ENCODE measurements at regions not wholly inside any gene's neighbourhood (a gene's known extent, or its start where the extent isn't known, plus 50 kb on each side); places are given as distances from the start of the nearest gene placed in this dataset.
"Not testable (repeated sequence)": the region's sequence is repeated elsewhere in the genome, so short reads cannot be mapped to it uniquely, and the experiment has no call there.

GRCh38 chr15:79615754-79616153, 183.6 kb downstream of the MINAR1 start:
- no peaks in the 10 kb centered on the region for H3K9me3 ChIP-seq (ENCODE audit: control extremely low read depth in 1 of 5, control insufficient read depth in 4 of 5, insufficient read depth in 2 of 5, low read depth in 1 of 5, low read length in 4 of 5)
- ChIA-PET POLR2A (no interaction called here), CTCF (no interaction called here)
- no peaks in the 10 kb centered on the region for H3K4me1 ChIP-seq (ENCODE audit: control extremely low read depth in 1 of 4, control insufficient read depth in 4 of 4, insufficient read depth in 4 of 4, low read length in 3 of 4)
- H3K27ac ChIP-seq (ENCODE audit: insufficient read depth in 1 of 2, low read depth in 1 of 2, low read length in 2 of 2, poor library complexity in 1 of 2, severe bottlenecking in 2 of 2), result no peak overlapping the region
- no peaks in the 10 kb centered on the region for H3K36me3 ChIP-seq (ENCODE audit: control insufficient read depth in 4 of 4, insufficient read depth in 4 of 4, low read length in 3 of 4)
- 100% methylated on average over 2 of the region's 4 CpGs for WGBS (ENCODE audit: insufficient coverage)
- no peak for DNase-seq
- peaks cover 0 to 6% (median 3%) of the 10 kb centered on the region in 5 experiments for H3K27me3 ChIP-seq (replicated peaks in 2 of 5; ENCODE audit: control insufficient read depth in 4 of 5, insufficient read depth in 5 of 5, low read length in 4 of 5)
- H3K4me3 ChIP-seq (ENCODE audit: control insufficient read depth in 1 of 7, extremely low read depth in 1 of 7, insufficient read depth in 4 of 7, low read depth in 2 of 7, low read length in 6 of 7), result no peak overlapping the region

GRCh38 chr15:79617071-79617470, 184.9 kb downstream of the MINAR1 start:
- Histone ChIP-seq H3K9me3 (ENCODE audit: control extremely low read depth in 1 of 5, control insufficient read depth in 4 of 5, insufficient read depth in 2 of 5, low read depth in 1 of 5, low read length in 4 of 5) (no peaks in the 10 kb centered on the region), H3K27me3 (replicated peaks in 2 of 5; ENCODE audit: control insufficient read depth in 4 of 5, insufficient read depth in 5 of 5, low read length in 4 of 5) (peaks cover 0 to 4% (median 3%) of the 10 kb centered on the region in 5 experiments), H3K36me3 (ENCODE audit: control insufficient read depth in 4 of 4, insufficient read depth in 4 of 4, low read length in 3 of 4) (no peaks in the 10 kb centered on the region), H3K4me1 (ENCODE audit: control extremely low read depth in 1 of 4, control insufficient read depth in 4 of 4, insufficient read depth in 4 of 4, low read length in 3 of 4) (no peaks in the 10 kb centered on the region), H3K4me3 (ENCODE audit: control insufficient read depth in 1 of 7, extremely low read depth in 1 of 7, insufficient read depth in 4 of 7, low read depth in 2 of 7, low read length in 6 of 7) (no peak overlapping the region), H3K27ac (ENCODE audit: insufficient read depth in 1 of 2, low read depth in 1 of 2, low read length in 2 of 2, poor library complexity in 1 of 2, severe bottlenecking in 2 of 2) (no peak overlapping the region)
- ChIA-PET POLR2A (no interaction called here), CTCF (interaction anchor here (1.1 kb wide), 1 partner anchor 21 kb away, joined by 4 read pairs; no protein-coding TSS in a partner anchor)
- no peak for DNase-seq

DNA sequence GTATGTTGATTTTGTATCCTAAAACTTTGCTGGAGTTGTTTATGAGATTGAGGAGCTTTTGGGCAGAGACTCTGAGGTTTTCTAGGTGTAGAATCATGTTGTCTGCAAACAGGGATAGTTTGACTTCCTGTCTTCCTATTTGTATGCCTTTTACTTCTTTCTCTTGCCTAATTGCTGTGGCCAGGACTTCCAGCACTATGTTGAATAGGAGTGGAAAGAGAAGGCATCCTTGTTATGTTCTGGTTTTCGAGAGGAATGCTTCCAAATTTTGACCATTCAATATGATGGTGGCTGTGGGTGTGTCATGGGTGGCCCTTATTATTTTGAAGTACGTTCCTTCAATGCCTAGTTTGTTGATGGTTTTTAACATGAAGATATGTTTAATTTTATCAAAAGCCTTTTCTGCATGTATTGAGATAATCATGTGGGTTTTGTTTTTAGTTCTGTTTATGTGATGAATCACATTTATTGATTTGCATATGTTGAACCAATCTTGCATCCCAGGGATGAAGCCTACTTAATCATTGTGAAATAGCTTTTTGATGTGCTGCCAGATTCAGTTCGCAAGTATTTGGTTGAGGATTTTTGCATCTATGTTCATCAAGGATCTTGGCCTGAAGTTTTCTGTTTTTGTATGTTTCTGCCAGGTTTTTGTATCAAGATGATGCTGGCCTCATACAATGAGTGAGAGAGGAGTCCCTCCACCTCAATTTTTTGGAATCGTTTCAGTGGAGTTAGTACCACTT, 188.1 kb downstream of the MINAR1 start:
- 100% methylated on average over 3 of the region's 4 CpGs for WGBS (ENCODE audit: insufficient coverage)
- H3K27ac ChIP-seq (ENCODE audit: insufficient read depth in 1 of 2, low read depth in 1 of 2, low read length in 2 of 2, poor library complexity in 1 of 2, severe bottlenecking in 2 of 2), result no peak overlapping the region
- POLR2A ChIA-PET, result no interaction called here
- no peak for DNase-seq
- no peak overlapping the region for H3K4me3 ChIP-seq (ENCODE audit: control insufficient read depth in 1 of 7, extremely low read depth in 1 of 7, insufficient read depth in 4 of 7, low read depth in 2 of 7, low read length in 6 of 7)
- no peaks in the 10 kb centered on the region for H3K36me3 ChIP-seq (ENCODE audit: control insufficient read depth in 4 of 4, insufficient read depth in 4 of 4, low read length in 3 of 4)
- peaks cover 0 to 1% (median 0%) of the 10 kb centered on the region in 5 experiments for H3K9me3 ChIP-seq (ENCODE audit: control extremely low read depth in 1 of 5, control insufficient read depth in 4 of 5, insufficient read depth in 2 of 5, low read depth in 1 of 5, low read length in 4 of 5)
- H3K27me3 ChIP-seq (replicated peaks in 2 of 5; ENCODE audit: control insufficient read depth in 4 of 5, insufficient read depth in 5 of 5, low read length in 4 of 5), result peaks cover 0 to 5% (median 0%) of the 10 kb centered on the region in 5 experiments
- H3K4me1 ChIP-seq (ENCODE audit: control extremely low read depth in 1 of 4, control insufficient read depth in 4 of 4, insufficient read depth in 4 of 4, low read length in 3 of 4), result no peaks in the 10 kb centered on the region
- CTCF ChIA-PET, result no interaction called here

GRCh38 chr15:79621805-79622204, 189.7 kb downstream of the MINAR1 start:
- DNase-seq; CTCF ChIA-PET; H3K4me1 ChIP-seq (ENCODE audit: control extremely low read depth in 1 of 4, control insufficient read depth in 4 of 4, insufficient read depth in 4 of 4, low read length in 3 of 4); H3K27me3 ChIP-seq (replicated peaks in 2 of 5; ENCODE audit: control insufficient read depth in 4 of 5, insufficient read depth in 5 of 5, low read length in 4 of 5); H3K27ac ChIP-seq (ENCODE audit: insufficient read depth in 1 of 2, low read depth in 1 of 2, low read length in 2 of 2, poor library complexity in 1 of 2, severe bottlenecking in 2 of 2); H3K4me3 ChIP-seq (ENCODE audit: control insufficient read depth in 1 of 7, extremely low read depth in 1 of 7, insufficient read depth in 4 of 7, low read depth in 2 of 7, low read length in 6 of 7); POLR2A ChIA-PET; H3K36me3 ChIP-seq (ENCODE audit: control insufficient read depth in 4 of 4, insufficient read depth in 4 of 4, low read length in 3 of 4); H3K9me3 ChIP-seq (ENCODE audit: control extremely low read depth in 1 of 5, control insufficient read depth in 4 of 5, insufficient read depth in 2 of 5, low read depth in 1 of 5, low read length in 4 of 5): not testable (repeated sequence)
- WGBS (ENCODE audit: insufficient coverage), result 83% methylated on average over 1 of the region's 3 CpGs

- ChIA-PET POLR2A (no interaction called here), CTCF (no interaction called here)
- WGBS (ENCODE audit: insufficient coverage), result 100% methylated on average over 1 of the region's 1 CpG
- H3K27me3 ChIP-seq (replicated peaks in 2 of 5; ENCODE audit: control insufficient read depth in 4 of 5, insufficient read depth in 5 of 5, low read length in 4 of 5), result peaks cover 0 to 3% (median 2%) of the 10 kb centered on the region in 5 experiments
- DNase-seq, result no peak
- no peak overlapping the region for H3K27ac ChIP-seq (ENCODE audit: insufficient read depth in 1 of 2, low read depth in 1 of 2, low read length in 2 of 2, poor library complexity in 1 of 2, severe bottlenecking in 2 of 2)
- no peaks in the 10 kb centered on the region for H3K36me3 ChIP-seq (ENCODE audit: control insufficient read depth in 4 of 4, insufficient read depth in 4 of 4, low read length in 3 of 4)
- no peaks in the 10 kb centered on the region for H3K4me1 ChIP-seq (ENCODE audit: control extremely low read depth in 1 of 4, control insufficient read depth in 4 of 4, insufficient read depth in 4 of 4, low read length in 3 of 4)
- peaks cover 0 to 5% (median 0%) of the 10 kb centered on the region in 5 experiments for H3K9me3 ChIP-seq (ENCODE audit: control extremely low read depth in 1 of 5, control insufficient read depth in 4 of 5, insufficient read depth in 2 of 5, low read depth in 1 of 5, low read length in 4 of 5)
- H3K4me3 ChIP-seq (ENCODE audit: control insufficient read depth in 1 of 7, extremely low read depth in 1 of 7, insufficient read depth in 4 of 7, low read depth in 2 of 7, low read length in 6 of 7), result no peak overlapping the region
Measured at GRCh38 chr15:79623488-79623887, 191.4 kb downstream of the MINAR1 start.

DNA sequence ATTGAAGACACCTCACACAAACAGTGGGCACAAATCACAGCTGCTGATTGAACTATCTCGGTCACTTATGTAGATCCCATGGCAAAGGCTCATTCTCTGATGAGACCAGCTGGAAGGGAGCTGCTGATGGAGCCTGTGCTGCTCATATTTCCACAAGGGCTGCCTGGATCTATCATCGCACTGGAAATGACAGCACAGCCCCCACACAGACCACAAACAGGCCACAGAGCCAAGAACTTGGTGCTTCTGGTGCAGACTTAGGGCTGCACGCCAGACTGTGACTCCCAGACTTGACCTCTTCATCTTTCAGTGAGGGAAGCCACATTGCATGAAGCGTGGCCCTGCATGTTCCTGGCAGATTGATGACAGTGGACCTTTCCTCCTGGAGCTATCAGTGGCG, 197.6 kb downstream of the MINAR1 start:
- POLR2A ChIA-PET, result no interaction called here
- WGBS (ENCODE audit: insufficient coverage), result 89% methylated on average over 5 of the region's 5 CpGs
- H3K4me3 ChIP-seq (ENCODE audit: control insufficient read depth in 1 of 7, extremely low read depth in 1 of 7, insufficient read depth in 4 of 7, low read depth in 2 of 7, low read length in 6 of 7), result no peak overlapping the region
- peaks cover 0 to 10% (median 0%) of the 10 kb centered on the region in 5 experiments for H3K9me3 ChIP-seq (ENCODE audit: control extremely low read depth in 1 of 5, control insufficient read depth in 4 of 5, insufficient read depth in 2 of 5, low read depth in 1 of 5, low read length in 4 of 5)
- DNase-seq, result no peak
- peaks cover 0 to 4% (median 2%) of the 10 kb centered on the region in 5 experiments for H3K27me3 ChIP-seq (replicated peaks in 2 of 5; ENCODE audit: control insufficient read depth in 4 of 5, insufficient read depth in 5 of 5, low read length in 4 of 5)
- CTCF ChIA-PET, result interaction anchor here (1.2 kb wide), 1 partner anchor 34 kb away, joined by 3 read pairs; no protein-coding TSS in a partner anchor
- H3K4me1 ChIP-seq (ENCODE audit: control extremely low read depth in 1 of 4, control insufficient read depth in 4 of 4, insufficient read depth in 4 of 4, low read length in 3 of 4), result no peaks in the 10 kb centered on the region
- H3K27ac ChIP-seq (ENCODE audit: insufficient read depth in 1 of 2, low read depth in 1 of 2, low read length in 2 of 2, poor library complexity in 1 of 2, severe bottlenecking in 2 of 2), result no peak overlapping the region
- H3K36me3 ChIP-seq (ENCODE audit: control insufficient read depth in 4 of 4, insufficient read depth in 4 of 4, low read length in 3 of 4), result no peaks in the 10 kb centered on the region

GRCh38 chr15:79632457-79632856, 200.3 kb downstream of the MINAR1 start:
- no peaks in the 10 kb centered on the region for H3K36me3 ChIP-seq (ENCODE audit: control insufficient read depth in 4 of 4, insufficient read depth in 4 of 4, low read length in 3 of 4)
- ChIA-PET POLR2A (no interaction called here), CTCF (no interaction called here)
- peaks cover 0 to 4% (median 0%) of the 10 kb centered on the region in 5 experiments for H3K27me3 ChIP-seq (replicated peaks in 2 of 5; ENCODE audit: control insufficient read depth in 4 of 5, insufficient read depth in 5 of 5, low read length in 4 of 5)
- no CpG with 5 or more reads among the region's 2 CpGs for WGBS (ENCODE audit: insufficient coverage)
- DNase-seq, result no peak
- H3K27ac ChIP-seq (ENCODE audit: insufficient read depth in 1 of 2, low read depth in 1 of 2, low read length in 2 of 2, poor library complexity in 1 of 2, severe bottlenecking in 2 of 2), result no peak overlapping the region
- peaks cover 0 to 9% (median 0%) of the 10 kb centered on the region in 5 experiments for H3K9me3 ChIP-seq (ENCODE audit: control extremely low read depth in 1 of 5, control insufficient read depth in 4 of 5, insufficient read depth in 2 of 5, low read depth in 1 of 5, low read length in 4 of 5)
- H3K4me1 ChIP-seq (ENCODE audit: control extremely low read depth in 1 of 4, control insufficient read depth in 4 of 4, insufficient read depth in 4 of 4, low read length in 3 of 4), result no peaks in the 10 kb centered on the region
- H3K4me3 ChIP-seq (ENCODE audit: control insufficient read depth in 1 of 7, extremely low read depth in 1 of 7, insufficient read depth in 4 of 7, low read depth in 2 of 7, low read length in 6 of 7), result no peak overlapping the region
